Right lobe of liver (tissue), 4 donors: ENCODE measurements at regions not wholly inside any gene's neighbourhood (a gene's known extent, or its start where the extent isn't known, plus 50 kb on each side); places are given as distances from the start of the nearest gene placed in this dataset.

ENCODE experiments used
- POLR2A ChIP-seq: fragments of 450-650 bp; IDR thresholded peaks from one replicate; pipeline ENCODE4 v1.6.1; 2017; ENCODE audit warnings: antibody characterized with exemption, mild to moderate bottlenecking
- TF ChIP-seq, protein P1 (sequence below), 4 donors: fragments of 200-600 bp in 3 of 4; fragments of 450-650 bp in 1 of 4; IDR thresholded peaks; one replicate each; pipeline versions ENCODE4 v1.5.1 to v1.8.0; 2016 to 2022; ENCODE audit warnings: antibody characterized with exemption in 4 of 4, mild to moderate bottlenecking in 2 of 4
- donor health status: DM: no; HTN: no; CAD: no.
- donor health status: DM: no; HTN: no; CAD: no.
- donor health status: DM: no; HTN: yes; CAD: no.

DNA sequence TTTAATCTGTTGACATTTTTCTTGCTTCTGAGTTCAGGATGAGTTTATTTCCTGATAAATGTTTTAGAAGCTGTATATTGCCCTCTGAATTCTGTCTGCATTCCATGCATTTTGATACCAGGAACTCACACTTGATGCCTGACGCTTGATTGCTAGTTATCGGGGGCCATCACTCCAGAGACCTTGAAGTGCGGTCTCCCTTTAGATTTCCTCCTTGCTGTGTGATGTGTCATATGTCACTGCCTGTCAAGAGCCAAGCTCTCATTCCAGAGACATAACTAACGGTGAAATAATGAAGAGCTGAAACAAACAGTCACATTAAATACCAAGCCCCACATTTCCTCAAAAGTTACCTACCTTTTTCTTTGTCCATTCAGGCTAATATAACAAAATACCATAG, 155.5 kb downstream of the TNFSF13B start:
- TF ChIP-seq, protein P1, sequence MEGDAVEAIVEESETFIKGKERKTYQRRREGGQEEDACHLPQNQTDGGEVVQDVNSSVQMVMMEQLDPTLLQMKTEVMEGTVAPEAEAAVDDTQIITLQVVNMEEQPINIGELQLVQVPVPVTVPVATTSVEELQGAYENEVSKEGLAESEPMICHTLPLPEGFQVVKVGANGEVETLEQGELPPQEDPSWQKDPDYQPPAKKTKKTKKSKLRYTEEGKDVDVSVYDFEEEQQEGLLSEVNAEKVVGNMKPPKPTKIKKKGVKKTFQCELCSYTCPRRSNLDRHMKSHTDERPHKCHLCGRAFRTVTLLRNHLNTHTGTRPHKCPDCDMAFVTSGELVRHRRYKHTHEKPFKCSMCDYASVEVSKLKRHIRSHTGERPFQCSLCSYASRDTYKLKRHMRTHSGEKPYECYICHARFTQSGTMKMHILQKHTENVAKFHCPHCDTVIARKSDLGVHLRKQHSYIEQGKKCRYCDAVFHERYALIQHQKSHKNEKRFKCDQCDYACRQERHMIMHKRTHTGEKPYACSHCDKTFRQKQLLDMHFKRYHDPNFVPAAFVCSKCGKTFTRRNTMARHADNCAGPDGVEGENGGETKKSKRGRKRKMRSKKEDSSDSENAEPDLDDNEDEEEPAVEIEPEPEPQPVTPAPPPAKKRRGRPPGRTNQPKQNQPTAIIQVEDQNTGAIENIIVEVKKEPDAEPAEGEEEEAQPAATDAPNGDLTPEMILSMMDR (IDR thresholded peaks at IDR 0.05), result no peak
- TF ChIP-seq POLR2A, result no peak
